Memory B cell (primary cell): ENCODE measurements at regions not wholly inside any gene's neighbourhood (a gene's known extent, or its start where the extent isn't known, plus 50 kb on each side); places are given as distances from the start of the nearest gene placed in this dataset.
A peak's percentile ranks its signal among the peaks of the same experiment; 100 is the strongest.

ENCODE experiments used
- ATAC-seq: fragments of 150-1000 bp; cut with Tn5 transposase; 2 replicates; pipeline ENCODE4 v1.10.0; 2021; ENCODE audit warnings: low read depth, mild to moderate bottlenecking, moderate library complexity
- DNase-seq, 2 donors: peaks; one replicate each; pipeline ENCODE4 v3.0.0; 2022; ENCODE audit warnings: low spot score in 2 of 2
- H3K27ac Mint-ChIP-seq: one replicate; pipeline ENCODE4 v1.8.0; 2022; ENCODE audit warnings: mild to moderate bottlenecking, moderate library complexity, mixed read lengths
- H3K27me3 Mint-ChIP-seq: one replicate; pipeline ENCODE4 v1.8.0; 2022; ENCODE audit warnings: mixed read lengths
- H3K36me3 Mint-ChIP-seq: one replicate; pipeline ENCODE4 v1.8.0; 2022; ENCODE audit warnings: mild to moderate bottlenecking, mixed read lengths
- H3K4me1 Mint-ChIP-seq: one replicate; pipeline ENCODE4 v1.8.0; 2022; ENCODE audit warnings: mixed read lengths
- H3K4me3 Mint-ChIP-seq: one replicate; pipeline ENCODE4 v1.8.0; 2022; ENCODE audit warnings: mild to moderate bottlenecking, moderate library complexity, mixed read lengths
- H3K9me3 Mint-ChIP-seq: one replicate; pipeline ENCODE4 v1.8.0; 2022; ENCODE audit warnings: mixed read lengths

- H3K4me1 Mint-ChIP-seq: peaks cover 31% of the 10 kb centered on the region
- peak overlapping the region; percentile 99 for H3K27ac Mint-ChIP-seq
- H3K4me3 Mint-ChIP-seq: peak overlapping the region; percentile 60
These were observed 51.7 kb upstream of the DUSP10 start for GRCh38 chr1:221793439-221794078.

GRCh38 chr1:221791846-221792245 is 50.0 kb upstream of the DUSP10 start:
- ATAC-seq (no peak), DNase-seq (no peak)
- H3K4me1 Mint-ChIP-seq: peaks cover 31% of the 10 kb centered on the region
- no peaks in the 10 kb centered on the region for H3K27me3 Mint-ChIP-seq
- H3K9me3 Mint-ChIP-seq: no peaks in the 10 kb centered on the region
- H3K4me3 Mint-ChIP-seq: no peak overlapping the region
- peak overlapping the region; percentile 99 for H3K27ac Mint-ChIP-seq
- H3K36me3 Mint-ChIP-seq: peaks cover 1% of the 10 kb centered on the region

More at GRCh38 chr1:221793439-221794078, 51.7 kb upstream of the DUSP10 start:
- peak; percentile 55 to 68 for DNase-seq
- Mint-ChIP-seq H3K9me3 (no peaks in the 10 kb centered on the region), H3K27me3 (no peaks in the 10 kb centered on the region), H3K36me3 (peaks cover 1% of the 10 kb centered on the region)
- ATAC-seq: peak; percentile 79
